GM19351 (cell line): ENCODE measurements at regions not wholly inside any gene's neighbourhood (a gene's known extent, or its start where the extent isn't known, plus 50 kb on each side); places are given as distances from the start of the nearest gene placed in this dataset.
"Not testable (repeated sequence)": the region's sequence is repeated elsewhere in the genome, so short reads cannot be mapped to it uniquely, and the experiment has no call there.

ENCODE experiments used
- ATAC-seq: cut with Tn5 transposase; IDR thresholded peaks from one replicate; pipeline ENCODE4 v1.9.1; 2021; ENCODE audit warnings: mild to moderate bottlenecking, moderate library complexity; ENCODE audit not compliant: unreplicated experiment

GRCh38 chr1:238406098-238406860, 515.6 kb upstream of the ZP4 start:
- ATAC-seq = no peak

- no peak for ATAC-seq
Observed at GRCh38 chr1:238404921-238405320, 514.2 kb upstream of the ZP4 start.

GRCh38 chr1:238404481-238404880, 513.8 kb upstream of the ZP4 start:
- ATAC-seq = no peak

GRCh38 chr1:238401144-238401543, 510.4 kb upstream of the ZP4 start:
- no peak for ATAC-seq

GRCh38 chr1:238399558-238399957, 508.8 kb upstream of the ZP4 start:
- no peak for ATAC-seq

- ATAC-seq = no peak
Observed at GRCh38 chr1:238396140-238396539, 505.4 kb upstream of the ZP4 start.

GRCh38 chr1:238384381-238384780, 493.7 kb upstream of the ZP4 start:
- no peak for ATAC-seq

GRCh38 chr1:238380167-238380566, 489.4 kb upstream of the ZP4 start:
- ATAC-seq = no peak

- ATAC-seq = not testable (repeated sequence)
Observed at GRCh38 chr1:238379446-238379845, 488.7 kb upstream of the ZP4 start.

GRCh38 chr1:238377280-238377919, 486.7 kb upstream of the ZP4 start:
- ATAC-seq = no peak

- no peak for ATAC-seq
Observed at GRCh38 chr1:238370599-238370998, 479.9 kb upstream of the ZP4 start.

- ATAC-seq = no peak
Observed at GRCh38 chr1:238364214-238364892, 473.6 kb upstream of the ZP4 start.

- ATAC-seq = no peak
Observed at GRCh38 chr1:238360474-238360873, 469.8 kb upstream of the ZP4 start.

- no peak for ATAC-seq
Observed at GRCh38 chr1:238350471-238350870, 459.7 kb upstream of the ZP4 start.

- ATAC-seq = no peak
Observed at GRCh38 chr1:238346340-238346739, 455.6 kb upstream of the ZP4 start.

GRCh38 chr1:238345837-238346236, 455.1 kb upstream of the ZP4 start:
- no peak for ATAC-seq

- ATAC-seq = no peak
Observed at GRCh38 chr1:238343852-238344251, 453.1 kb upstream of the ZP4 start.

GRCh38 chr1:238341395-238341794, 450.7 kb upstream of the ZP4 start:
- no peak for ATAC-seq

GRCh38 chr1:238340989-238341388, 450.3 kb upstream of the ZP4 start:
- no peak for ATAC-seq

- no peak for ATAC-seq
Observed at GRCh38 chr1:238336531-238336930, 445.8 kb upstream of the ZP4 start.

- no peak for ATAC-seq
Observed at GRCh38 chr1:238334170-238334569, 443.4 kb upstream of the ZP4 start.

GRCh38 chr1:238331557-238331956, 440.8 kb upstream of the ZP4 start:
- ATAC-seq = no peak
